ENCODE measurements at regions not wholly inside any gene's neighbourhood (a gene's known extent, or its start where the extent isn't known, plus 50 kb on each side); places are given as distances from the start of the nearest gene placed in this dataset.
A peak's percentile ranks its signal among the peaks of the same experiment; 100 is the strongest.

- Mint-ChIP-seq H3K27ac (no peak overlapping the region), H3K4me1 (no peaks in the 10 kb centered on the region), H3K27me3 (peaks cover 32 to 42% of the 10 kb centered on the region in 2 donors), H3K4me3 (no peak overlapping the region), H3K36me3 (peaks cover 0 to 2% of the 10 kb centered on the region in 2 donors), H3K9me3 (peaks cover 4 to 13% of the 10 kb centered on the region in 2 donors)
- ATAC-seq (replicated peaks) (no peak), DNase-seq (no peak)
These were observed 60.2 kb downstream of the PDE6H start for GRCh38 chr12:15033029-15033428.

GRCh38 chr12:15033641-15034040, 60.8 kb downstream of the PDE6H start:
- H3K36me3 Mint-ChIP-seq, result peaks cover 0 to 2% of the 10 kb centered on the region in 2 donors
- H3K27ac Mint-ChIP-seq, result no peak overlapping the region
- H3K27me3 Mint-ChIP-seq, result peaks cover 32 to 39% of the 10 kb centered on the region in 2 donors
- ATAC-seq (replicated peaks) (no peak), DNase-seq (no peak)
- H3K9me3 Mint-ChIP-seq, result peaks cover 4 to 7% of the 10 kb centered on the region in 2 donors
- no peaks in the 10 kb centered on the region for H3K4me1 Mint-ChIP-seq
- no peak overlapping the region for H3K4me3 Mint-ChIP-seq

- no peak overlapping the region for H3K4me3 Mint-ChIP-seq
- DNase-seq (no peak), ATAC-seq (replicated peaks) (no peak)
- H3K27me3 Mint-ChIP-seq, result peaks cover 23 to 26% of the 10 kb centered on the region in 2 donors
- H3K4me1 Mint-ChIP-seq, result no peaks in the 10 kb centered on the region
- peaks cover 0 to 2% of the 10 kb centered on the region in 2 donors for H3K9me3 Mint-ChIP-seq
- H3K27ac Mint-ChIP-seq, result no peak overlapping the region
- no peaks in the 10 kb centered on the region for H3K36me3 Mint-ChIP-seq
These were observed 62.3 kb downstream of the PDE6H start for GRCh38 chr12:15035185-15035584.

- no peaks in the 10 kb centered on the region for H3K9me3 Mint-ChIP-seq
- DNase-seq (no peak), ATAC-seq (replicated peaks) (no peak)
- H3K27ac Mint-ChIP-seq, result no peak overlapping the region
- H3K4me1 Mint-ChIP-seq, result no peaks in the 10 kb centered on the region
- peaks cover 21 to 32% of the 10 kb centered on the region in 2 donors for H3K27me3 Mint-ChIP-seq
- H3K36me3 Mint-ChIP-seq, result no peaks in the 10 kb centered on the region
- no peak overlapping the region for H3K4me3 Mint-ChIP-seq
These were observed 64.3 kb downstream of the PDE6H start for GRCh38 chr12:15037091-15037687.

GRCh38 chr12:15038137-15038536, 65.3 kb downstream of the PDE6H start:
- DNase-seq (no peak), ATAC-seq (replicated peaks) (peak in 1 of 2 donors; percentile 16)
- Mint-ChIP-seq H3K36me3 (no peaks in the 10 kb centered on the region), H3K9me3 (no peaks in the 10 kb centered on the region), H3K27ac (no peak overlapping the region), H3K27me3 (peaks cover 21 to 32% of the 10 kb centered on the region in 2 donors), H3K4me3 (no peak overlapping the region), H3K4me1 (no peaks in the 10 kb centered on the region)

GRCh38 chr12:15044471-15044870, 71.6 kb downstream of the PDE6H start:
- no peaks in the 10 kb centered on the region for H3K9me3 Mint-ChIP-seq
- DNase-seq, result no peak
- H3K27ac Mint-ChIP-seq, result no peak overlapping the region
- H3K36me3 Mint-ChIP-seq, result no peaks in the 10 kb centered on the region
- no peaks in the 10 kb centered on the region for H3K4me1 Mint-ChIP-seq
- no peak overlapping the region for H3K4me3 Mint-ChIP-seq
- H3K27me3 Mint-ChIP-seq, result peaks cover 0 to 17% of the 10 kb centered on the region in 2 donors
- no peak for ATAC-seq (replicated peaks)

GRCh38 chr12:15045451-15045850, 72.6 kb downstream of the PDE6H start:
- no peak overlapping the region for H3K4me3 Mint-ChIP-seq
- DNase-seq, result no peak
- H3K36me3 Mint-ChIP-seq, result no peaks in the 10 kb centered on the region
- H3K27ac Mint-ChIP-seq, result no peak overlapping the region
- no peak for ATAC-seq (replicated peaks)
- peaks cover 0 to 21% of the 10 kb centered on the region in 2 donors for H3K27me3 Mint-ChIP-seq
- no peaks in the 10 kb centered on the region for H3K9me3 Mint-ChIP-seq
- no peaks in the 10 kb centered on the region for H3K4me1 Mint-ChIP-seq

- H3K4me3 Mint-ChIP-seq, result no peak overlapping the region
- H3K9me3 Mint-ChIP-seq, result no peaks in the 10 kb centered on the region
- ATAC-seq (replicated peaks) (no peak), DNase-seq (no peak)
- no peak overlapping the region for H3K27ac Mint-ChIP-seq
- no peaks in the 10 kb centered on the region for H3K36me3 Mint-ChIP-seq
- peaks cover 8 to 20% of the 10 kb centered on the region in 2 donors for H3K27me3 Mint-ChIP-seq
- no peaks in the 10 kb centered on the region for H3K4me1 Mint-ChIP-seq
These were observed 74.8 kb downstream of the PDE6H start for GRCh38 chr12:15047611-15048010.

- H3K4me3 Mint-ChIP-seq, result no peak overlapping the region
- no peak for DNase-seq
- H3K4me1 Mint-ChIP-seq, result no peaks in the 10 kb centered on the region
- H3K27me3 Mint-ChIP-seq, result peaks cover 9 to 20% of the 10 kb centered on the region in 2 donors
- no peak for ATAC-seq (replicated peaks)
- H3K27ac Mint-ChIP-seq, result no peak overlapping the region
- no peaks in the 10 kb centered on the region for H3K9me3 Mint-ChIP-seq
- no peaks in the 10 kb centered on the region for H3K36me3 Mint-ChIP-seq
These were observed 76.8 kb downstream of the PDE6H start for GRCh38 chr12:15049461-15050153.

GRCh38 chr12:15050659-15051058, 77.8 kb downstream of the PDE6H start:
- DNase-seq, result no peak

GRCh38 chr12:15052691-15053090, 79.8 kb downstream of the PDE6H start:
- Mint-ChIP-seq H3K27me3 (peaks cover 9 to 14% of the 10 kb centered on the region in 2 donors), H3K9me3 (no peaks in the 10 kb centered on the region), H3K4me3 (no peak overlapping the region), H3K36me3 (no peaks in the 10 kb centered on the region), H3K4me1 (no peaks in the 10 kb centered on the region), H3K27ac (no peak overlapping the region)
- ATAC-seq (replicated peaks) (no peak), DNase-seq (no peak)

More at GRCh38 chr12:15050659-15051058, 77.8 kb downstream of the PDE6H start:
- Mint-ChIP-seq H3K4me3 (no peak overlapping the region), H3K27me3 (peaks cover 9 to 20% of the 10 kb centered on the region in 2 donors), H3K27ac (no peak overlapping the region), H3K36me3 (no peaks in the 10 kb centered on the region), H3K9me3 (no peaks in the 10 kb centered on the region), H3K4me1 (no peaks in the 10 kb centered on the region)
- ATAC-seq (replicated peaks), result no peak

- Mint-ChIP-seq H3K27ac (no peak overlapping the region), H3K27me3 (peaks cover 16 to 18% of the 10 kb centered on the region in 2 donors), H3K4me1 (no peaks in the 10 kb centered on the region), H3K36me3 (no peaks in the 10 kb centered on the region), H3K4me3 (no peak overlapping the region), H3K9me3 (no peaks in the 10 kb centered on the region)
- ATAC-seq (replicated peaks), result no peak
- DNase-seq, result no peak
These were observed 83.4 kb downstream of the PDE6H start for GRCh38 chr12:15056218-15056617.

Data from stimulated activated naive B cell treated with anti-CD40 and anti-IgM and Interleukin-4, amounts not matched to agents 10 μg/mL and 1 μg/mL and 100 μg/mL, for 72 hours (primary cell).